ENCODE measurements at regions not wholly inside any gene's neighbourhood (a gene's known extent, or its start where the extent isn't known, plus 50 kb on each side); places are given as distances from the start of the nearest gene placed in this dataset.

DNA sequence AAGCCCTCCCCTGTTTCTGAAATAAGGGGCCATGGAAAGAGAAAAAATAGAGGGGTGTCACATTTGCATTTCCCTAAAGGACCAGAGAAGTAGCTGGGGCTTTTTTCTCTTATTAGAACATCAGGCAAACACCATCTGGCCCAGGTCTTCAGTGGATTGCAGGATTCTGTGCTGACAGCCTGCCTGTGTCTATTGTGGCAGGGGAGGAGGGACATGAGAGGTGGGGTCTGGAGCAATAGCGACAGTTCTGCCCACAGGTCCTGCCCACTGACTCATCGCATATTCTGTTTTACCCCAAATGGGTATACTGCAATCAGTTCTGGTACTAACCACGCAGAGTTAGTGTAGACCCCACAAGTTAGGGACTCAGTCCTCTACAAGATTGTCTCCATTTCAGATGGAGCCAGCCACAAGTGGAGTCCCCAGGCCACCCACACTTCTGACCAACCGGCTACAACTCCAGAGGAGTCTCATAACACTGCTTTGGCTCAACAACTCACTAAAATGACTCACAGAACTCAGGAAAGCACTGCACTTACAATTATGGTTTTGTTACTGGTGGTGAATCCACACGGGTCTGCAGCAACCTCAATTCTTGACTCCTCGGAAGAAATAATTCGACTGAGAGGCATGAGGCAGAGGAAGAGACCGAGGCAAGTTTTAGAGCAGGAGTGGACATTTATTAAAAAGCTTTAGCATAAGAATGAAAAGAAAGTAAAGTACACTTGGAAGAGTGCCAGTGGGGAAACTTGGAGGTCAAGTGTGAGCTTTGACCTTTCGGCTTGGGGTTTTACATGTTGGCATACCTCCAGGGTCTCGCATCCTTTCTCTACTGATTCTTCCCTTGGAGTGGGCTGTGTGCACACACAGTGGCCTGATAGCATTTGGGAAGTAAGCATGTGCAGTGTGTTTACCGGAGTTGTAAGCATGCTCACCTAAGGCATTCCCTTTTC lies 146.4 kb upstream of the SPATS2L start:
- TF ChIP-seq CREB1 (CRISPR knock-in tag; IDR thresholded peaks at IDR 0.05; ENCODE audit: low read depth): no peak
- no peak for TF ChIP-seq STAT1 (IDR thresholded peaks at IDR 0.05; ENCODE audit: unreplicated experiment)
- TF ChIP-seq, protein P1, sequence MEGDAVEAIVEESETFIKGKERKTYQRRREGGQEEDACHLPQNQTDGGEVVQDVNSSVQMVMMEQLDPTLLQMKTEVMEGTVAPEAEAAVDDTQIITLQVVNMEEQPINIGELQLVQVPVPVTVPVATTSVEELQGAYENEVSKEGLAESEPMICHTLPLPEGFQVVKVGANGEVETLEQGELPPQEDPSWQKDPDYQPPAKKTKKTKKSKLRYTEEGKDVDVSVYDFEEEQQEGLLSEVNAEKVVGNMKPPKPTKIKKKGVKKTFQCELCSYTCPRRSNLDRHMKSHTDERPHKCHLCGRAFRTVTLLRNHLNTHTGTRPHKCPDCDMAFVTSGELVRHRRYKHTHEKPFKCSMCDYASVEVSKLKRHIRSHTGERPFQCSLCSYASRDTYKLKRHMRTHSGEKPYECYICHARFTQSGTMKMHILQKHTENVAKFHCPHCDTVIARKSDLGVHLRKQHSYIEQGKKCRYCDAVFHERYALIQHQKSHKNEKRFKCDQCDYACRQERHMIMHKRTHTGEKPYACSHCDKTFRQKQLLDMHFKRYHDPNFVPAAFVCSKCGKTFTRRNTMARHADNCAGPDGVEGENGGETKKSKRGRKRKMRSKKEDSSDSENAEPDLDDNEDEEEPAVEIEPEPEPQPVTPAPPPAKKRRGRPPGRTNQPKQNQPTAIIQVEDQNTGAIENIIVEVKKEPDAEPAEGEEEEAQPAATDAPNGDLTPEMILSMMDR (conservative IDR thresholded peaks at IDR 0.05; ENCODE audit: low read depth in 2 of 2): no peak
- no peak for TF ChIP-seq NANOG (IDR thresholded peaks at IDR 0.05; ENCODE audit: borderline replicate concordance)
- TF ChIP-seq, protein P2, sequence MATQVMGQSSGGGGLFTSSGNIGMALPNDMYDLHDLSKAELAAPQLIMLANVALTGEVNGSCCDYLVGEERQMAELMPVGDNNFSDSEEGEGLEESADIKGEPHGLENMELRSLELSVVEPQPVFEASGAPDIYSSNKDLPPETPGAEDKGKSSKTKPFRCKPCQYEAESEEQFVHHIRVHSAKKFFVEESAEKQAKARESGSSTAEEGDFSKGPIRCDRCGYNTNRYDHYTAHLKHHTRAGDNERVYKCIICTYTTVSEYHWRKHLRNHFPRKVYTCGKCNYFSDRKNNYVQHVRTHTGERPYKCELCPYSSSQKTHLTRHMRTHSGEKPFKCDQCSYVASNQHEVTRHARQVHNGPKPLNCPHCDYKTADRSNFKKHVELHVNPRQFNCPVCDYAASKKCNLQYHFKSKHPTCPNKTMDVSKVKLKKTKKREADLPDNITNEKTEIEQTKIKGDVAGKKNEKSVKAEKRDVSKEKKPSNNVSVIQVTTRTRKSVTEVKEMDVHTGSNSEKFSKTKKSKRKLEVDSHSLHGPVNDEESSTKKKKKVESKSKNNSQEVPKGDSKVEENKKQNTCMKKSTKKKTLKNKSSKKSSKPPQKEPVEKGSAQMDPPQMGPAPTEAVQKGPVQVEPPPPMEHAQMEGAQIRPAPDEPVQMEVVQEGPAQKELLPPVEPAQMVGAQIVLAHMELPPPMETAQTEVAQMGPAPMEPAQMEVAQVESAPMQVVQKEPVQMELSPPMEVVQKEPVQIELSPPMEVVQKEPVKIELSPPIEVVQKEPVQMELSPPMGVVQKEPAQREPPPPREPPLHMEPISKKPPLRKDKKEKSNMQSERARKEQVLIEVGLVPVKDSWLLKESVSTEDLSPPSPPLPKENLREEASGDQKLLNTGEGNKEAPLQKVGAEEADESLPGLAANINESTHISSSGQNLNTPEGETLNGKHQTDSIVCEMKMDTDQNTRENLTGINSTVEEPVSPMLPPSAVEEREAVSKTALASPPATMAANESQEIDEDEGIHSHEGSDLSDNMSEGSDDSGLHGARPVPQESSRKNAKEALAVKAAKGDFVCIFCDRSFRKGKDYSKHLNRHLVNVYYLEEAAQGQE (IDR thresholded peaks at IDR 0.05; ENCODE audit: unreplicated experiment): no peak
- TF ChIP-seq EZH2 (IDR thresholded peaks at IDR 0.05; ENCODE audit: low read depth, unreplicated experiment): no peak
- TF ChIP-seq, protein P3, sequence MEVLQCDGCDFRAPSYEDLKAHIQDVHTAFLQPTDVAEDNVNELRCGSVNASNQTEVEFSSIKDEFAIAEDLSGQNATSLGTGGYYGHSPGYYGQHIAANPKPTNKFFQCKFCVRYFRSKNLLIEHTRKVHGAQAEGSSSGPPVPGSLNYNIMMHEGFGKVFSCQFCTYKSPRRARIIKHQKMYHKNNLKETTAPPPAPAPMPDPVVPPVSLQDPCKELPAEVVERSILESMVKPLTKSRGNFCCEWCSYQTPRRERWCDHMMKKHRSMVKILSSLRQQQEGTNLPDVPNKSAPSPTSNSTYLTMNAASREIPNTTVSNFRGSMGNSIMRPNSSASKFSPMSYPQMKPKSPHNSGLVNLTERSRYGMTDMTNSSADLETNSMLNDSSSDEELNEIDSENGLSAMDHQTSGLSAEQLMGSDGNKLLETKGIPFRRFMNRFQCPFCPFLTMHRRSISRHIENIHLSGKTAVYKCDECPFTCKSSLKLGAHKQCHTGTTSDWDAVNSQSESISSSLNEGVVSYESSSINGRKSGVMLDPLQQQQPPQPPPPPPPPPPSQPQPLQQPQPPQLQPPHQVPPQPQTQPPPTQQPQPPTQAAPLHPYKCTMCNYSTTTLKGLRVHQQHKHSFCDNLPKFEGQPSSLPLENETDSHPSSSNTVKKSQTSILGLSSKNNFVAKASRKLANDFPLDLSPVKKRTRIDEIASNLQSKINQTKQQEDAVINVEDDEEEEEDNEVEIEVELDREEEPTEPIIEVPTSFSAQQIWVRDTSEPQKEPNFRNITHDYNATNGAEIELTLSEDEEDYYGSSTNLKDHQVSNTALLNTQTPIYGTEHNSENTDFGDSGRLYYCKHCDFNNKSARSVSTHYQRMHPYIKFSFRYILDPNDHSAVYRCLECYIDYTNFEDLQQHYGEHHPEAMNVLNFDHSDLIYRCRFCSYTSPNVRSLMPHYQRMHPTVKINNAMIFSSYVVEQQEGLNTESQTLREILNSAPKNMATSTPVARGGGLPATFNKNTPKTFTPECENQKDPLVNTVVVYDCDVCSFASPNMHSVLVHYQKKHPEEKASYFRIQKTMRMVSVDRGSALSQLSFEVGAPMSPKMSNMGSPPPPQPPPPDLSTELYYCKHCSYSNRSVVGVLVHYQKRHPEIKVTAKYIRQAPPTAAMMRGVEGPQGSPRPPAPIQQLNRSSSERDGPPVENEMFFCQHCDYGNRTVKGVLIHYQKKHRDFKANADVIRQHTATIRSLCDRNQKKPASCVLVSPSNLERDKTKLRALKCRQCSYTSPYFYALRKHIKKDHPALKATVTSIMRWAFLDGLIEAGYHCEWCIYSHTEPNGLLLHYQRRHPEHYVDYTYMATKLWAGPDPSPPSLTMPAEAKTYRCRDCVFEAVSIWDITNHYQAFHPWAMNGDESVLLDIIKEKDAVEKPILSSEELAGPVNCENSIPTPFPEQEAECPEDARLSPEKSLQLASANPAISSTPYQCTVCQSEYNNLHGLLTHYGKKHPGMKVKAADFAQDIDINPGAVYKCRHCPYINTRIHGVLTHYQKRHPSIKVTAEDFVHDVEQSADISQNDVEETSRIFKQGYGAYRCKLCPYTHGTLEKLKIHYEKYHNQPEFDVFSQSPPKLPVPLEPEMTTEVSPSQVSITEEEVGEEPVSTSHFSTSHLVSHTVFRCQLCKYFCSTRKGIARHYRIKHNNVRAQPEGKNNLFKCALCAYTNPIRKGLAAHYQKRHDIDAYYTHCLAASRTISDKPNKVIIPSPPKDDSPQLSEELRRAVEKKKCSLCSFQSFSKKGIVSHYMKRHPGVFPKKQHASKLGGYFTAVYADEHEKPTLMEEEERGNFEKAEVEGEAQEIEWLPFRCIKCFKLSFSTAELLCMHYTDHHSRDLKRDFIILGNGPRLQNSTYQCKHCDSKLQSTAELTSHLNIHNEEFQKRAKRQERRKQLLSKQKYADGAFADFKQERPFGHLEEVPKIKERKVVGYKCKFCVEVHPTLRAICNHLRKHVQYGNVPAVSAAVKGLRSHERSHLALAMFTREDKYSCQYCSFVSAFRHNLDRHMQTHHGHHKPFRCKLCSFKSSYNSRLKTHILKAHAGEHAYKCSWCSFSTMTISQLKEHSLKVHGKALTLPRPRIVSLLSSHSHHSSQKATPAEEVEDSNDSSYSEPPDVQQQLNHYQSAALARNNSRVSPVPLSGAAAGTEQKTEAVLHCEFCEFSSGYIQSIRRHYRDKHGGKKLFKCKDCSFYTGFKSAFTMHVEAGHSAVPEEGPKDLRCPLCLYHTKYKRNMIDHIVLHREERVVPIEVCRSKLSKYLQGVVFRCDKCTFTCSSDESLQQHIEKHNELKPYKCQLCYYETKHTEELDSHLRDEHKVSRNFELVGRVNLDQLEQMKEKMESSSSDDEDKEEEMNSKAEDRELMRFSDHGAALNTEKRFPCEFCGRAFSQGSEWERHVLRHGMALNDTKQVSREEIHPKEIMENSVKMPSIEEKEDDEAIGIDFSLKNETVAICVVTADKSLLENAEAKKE (CRISPR knock-in tag; IDR thresholded peaks at IDR 0.05): no peak
- TF ChIP-seq JUNB (IDR thresholded peaks at IDR 0.05; ENCODE audit: unreplicated experiment): no peak
- TF ChIP-seq ZNF114 (CRISPR knock-in tag; IDR thresholded peaks at IDR 0.05): no peak
- TF ChIP-seq POLR2AphosphoS5 (IDR thresholded peaks at IDR 0.05; ENCODE audit: low read depth): no peak
- TF ChIP-seq ZNF331 (CRISPR knock-in tag; IDR thresholded peaks at IDR 0.05; ENCODE audit: low read depth): no peak
- H3K27ac Mint-ChIP-seq: no peak overlapping the region
- peaks cover 43% of the 10 kb centered on the region for H3K36me3 Mint-ChIP-seq (ENCODE audit: low read depth)

More for the DNA sequence above, 146.4 kb upstream of the SPATS2L start:
- H3K27me3 ChIP-seq (ENCODE audit: insufficient read depth): no peaks in the 10 kb centered on the region
- H3K4me1 ChIP-seq (ENCODE audit: insufficient read depth): peaks cover 18% of the 10 kb centered on the region
- no peak overlapping the region for H3K27ac ChIP-seq (ENCODE audit: low read depth)
- Mint-ChIP-seq H3K27me3 (ENCODE audit: insufficient read depth, low read depth, poor library complexity) (peaks cover 2% of the 10 kb centered on the region), H3K4me1 (peaks cover 22% of the 10 kb centered on the region), H3K9me3 (peaks cover 42% of the 10 kb centered on the region), H3K4me3 (no peak overlapping the region)
- no peaks in the 10 kb centered on the region; the same call in 1 of the 2 replicates for H3K36me3 ChIP-seq (ENCODE audit: insufficient read depth)
- no peak for DNase-seq (ENCODE audit: low spot score)
- no peak for ATAC-seq
- H3K9me2 ChIP-seq (ENCODE audit: insufficient read depth): peaks cover 13% of the 10 kb centered on the region
- no peak overlapping the region for H3K4me3 ChIP-seq
- no peaks in the 10 kb centered on the region for H4K20me1 ChIP-seq (replicated peaks; ENCODE audit: insufficient read depth)
- H3K4me2 ChIP-seq: no peak overlapping the region
- no peaks in the 10 kb centered on the region for H3K79me2 ChIP-seq (replicated peaks; ENCODE audit: insufficient read depth)
- peak overlapping the region; percentile 80; the same call in 1 of the 2 replicates for H2AFZ ChIP-seq
- 0 out of 2 replicates have a peak, but pooled peaks cover 9% of the 10 kb centered on the region for H3F3A ChIP-seq (replicated peaks; ENCODE audit: low read depth)

Measured in GM23338 (cell line).